CD14-positive monocyte (primary cell): ENCODE measurements at regions not wholly inside any gene's neighbourhood (a gene's known extent, or its start where the extent isn't known, plus 50 kb on each side); places are given as distances from the start of the nearest gene placed in this dataset.

Experiments
- DNase-seq, 3 donors: peaks; one replicate each; pipeline ENCODE4 v3.0.0-alpha.2; 2011 to 2022
- H2AFZ ChIP-seq: 2 replicates; pipeline ENCODE4 v1.6.0; 2012; ENCODE audit warnings: mild to moderate bottlenecking, low read depth, low read length, inconsistent platforms; ENCODE audit not compliant: insufficient read depth, poor library complexity, severe bottlenecking
- H3K27ac ChIP-seq, 2 donors: 1 replicate in 1 of 2; 2 replicates in 1 of 2; pipeline ENCODE4 v1.5.1; 2012 to 2013; ENCODE audit warnings: low read length in 2 of 2, control low read depth in 1 of 2, inconsistent platforms in 1 of 2, low read depth in 1 of 2, mild to moderate bottlenecking in 1 of 2
- H3K27me3 ChIP-seq, 2 donors: one replicate each; pipeline versions ENCODE4 v1.6.0 to v1.6.1; 2011 to 2013; ENCODE audit warnings: low read length in 2 of 2; ENCODE audit not compliant: control insufficient read depth in 2 of 2, insufficient read depth in 2 of 2
- H3K36me3 ChIP-seq, 2 donors: replicated peaks in 1 of 2; 1 replicate in 1 of 2; 2 replicates in 1 of 2; pipeline versions ENCODE4 v1.5.1 to v1.6.1; 2012 to 2013; ENCODE audit warnings: low read length in 2 of 2, control low read depth in 1 of 2, inconsistent platforms in 1 of 2, mild to moderate bottlenecking in 1 of 2; ENCODE audit not compliant: insufficient read depth in 2 of 2, control insufficient read depth in 1 of 2
- H3K4me1 ChIP-seq, 2 donors: 1 replicate in 1 of 2; 2 replicates in 1 of 2; pipeline versions ENCODE4 v1.5.1 to v1.6.1; 2012 to 2013; ENCODE audit warnings: low read length in 2 of 2, control low read depth in 1 of 2, inconsistent platforms in 1 of 2, mild to moderate bottlenecking in 1 of 2, moderate library complexity in 1 of 2; ENCODE audit not compliant: insufficient read depth in 2 of 2, control insufficient read depth in 1 of 2
- H3K4me2 ChIP-seq: replicated peaks from 2 replicates; pipeline ENCODE3; 2012; ENCODE audit warnings: low read length, moderate library complexity, mild to moderate bottlenecking; ENCODE audit not compliant: poor library complexity, severe bottlenecking; ENCODE audit errors: extremely low read depth
- H3K4me3 ChIP-seq, 3 experiments: fragments of 200-600 bp in 1 of 3; sonication (generic) in 1 of 3; replicated peaks in 1 of 3; 1 replicate in 2 of 3; 2 replicates in 1 of 3; pipeline ENCODE4 v1.5.1; 2011 to 2013; ENCODE audit warnings: low read length in 3 of 3, mild to moderate bottlenecking in 3 of 3, control low read depth in 2 of 3, low read depth in 2 of 3, inconsistent platforms in 1 of 3, moderate library complexity in 1 of 3
- H3K79me2 ChIP-seq: 2 replicates; pipeline ENCODE4 v1.6.0; 2012; ENCODE audit warnings: mild to moderate bottlenecking, control low read depth, inconsistent platforms, low read length, moderate library complexity; ENCODE audit not compliant: insufficient read depth
- H3K9ac ChIP-seq: 2 replicates; pipeline ENCODE4 v1.6.0; 2017; ENCODE audit warnings: low read length, mild to moderate bottlenecking; ENCODE audit not compliant: insufficient read depth, poor library complexity, severe bottlenecking
- H3K9me3 ChIP-seq, 2 donors: replicated peaks in 1 of 2; 1 replicate in 1 of 2; 2 replicates in 1 of 2; pipeline versions ENCODE4 v1.5.1 to v1.6.1; 2012 to 2013; ENCODE audit warnings: low read length in 2 of 2, control low read depth in 1 of 2; ENCODE audit not compliant: control insufficient read depth in 1 of 2, insufficient read depth in 1 of 2
- H4K20me1 ChIP-seq: 2 replicates; pipeline ENCODE4 v1.6.0; 2012; ENCODE audit warnings: mild to moderate bottlenecking, low read length, control low read depth, moderate library complexity; ENCODE audit not compliant: insufficient read depth
- H3K27ac Mint-ChIP-seq, 7 donors: one replicate each; pipeline ENCODE4 v1.8.0; 2020; ENCODE audit warnings: mild to moderate bottlenecking in 7 of 7, mixed read lengths in 7 of 7, moderate library complexity in 6 of 7, inconsistent platforms in 2 of 7
- H3K27me3 Mint-ChIP-seq, 3 donors: one replicate each; pipeline ENCODE4 v1.8.0; 2021 to 2022; ENCODE audit warnings: low read depth in 3 of 3, mild to moderate bottlenecking in 3 of 3, mixed read lengths in 3 of 3, moderate library complexity in 3 of 3, inconsistent platforms in 1 of 3
- H3K36me3 Mint-ChIP-seq, 2 donors: one replicate each; pipeline ENCODE4 v1.8.0; 2020; ENCODE audit warnings: mixed read lengths in 2 of 2, inconsistent platforms in 1 of 2, mild to moderate bottlenecking in 1 of 2
- H3K4me1 Mint-ChIP-seq: one replicate; pipeline ENCODE4 v1.8.0; 2020; ENCODE audit warnings: mild to moderate bottlenecking, mixed read lengths
- H3K4me3 Mint-ChIP-seq, 2 donors: one replicate each; pipeline ENCODE4 v1.8.0; 2020; ENCODE audit warnings: mild to moderate bottlenecking in 2 of 2, mixed read lengths in 2 of 2, moderate library complexity in 1 of 2
- H3K9me3 Mint-ChIP-seq, 7 donors: one replicate each; pipeline ENCODE4 v1.8.0; 2020 to 2022; ENCODE audit warnings: mixed read lengths in 7 of 7, mild to moderate bottlenecking in 6 of 7, moderate library complexity in 6 of 7, inconsistent platforms in 2 of 7
- CTCF ChIP-seq: fragments of 200-600 bp; IDR thresholded peaks from one replicate; pipeline ENCODE4 v1.8.0; 2022; ENCODE audit warnings: antibody characterized with exemption, mild to moderate bottlenecking
- intact Hi-C, 2 donors: fragments of 100-400 bp; cut with micrococcal nuclease; formaldehyde crosslinking; loops; one replicate each; pipeline versions ENCODE4 v1.15.0 to v1.15.1; 2023

- Histone ChIP-seq H3K27ac (no peak overlapping the region), H3K4me3 (no peak overlapping the region), H3K27me3 (no peaks in the 10 kb centered on the region), H3K36me3 (no peaks in the 10 kb centered on the region), H3K4me2 (no peak overlapping the region), H3K9me3 (no peaks in the 10 kb centered on the region), H2AFZ (no peak overlapping the region), H3K9ac (no peak overlapping the region), H3K79me2 (no peaks in the 10 kb centered on the region), H4K20me1 (no peaks in the 10 kb centered on the region), H3K4me1 (no peaks in the 10 kb centered on the region)
- H3K9me3 Mint-ChIP-seq, result peaks cover 3 to 12% (median 6%) of the 10 kb centered on the region in 7 donors
- H3K27me3 Mint-ChIP-seq, result peaks cover 0 to 4% (median 0%) of the 10 kb centered on the region in 3 donors
- no peak overlapping the region for H3K27ac Mint-ChIP-seq
- TF ChIP-seq CTCF, result no peak
- no peaks in the 10 kb centered on the region for H3K4me1 Mint-ChIP-seq
- H3K36me3 Mint-ChIP-seq, result no peaks in the 10 kb centered on the region
- no peak overlapping the region for H3K4me3 Mint-ChIP-seq
- intact Hi-C loops, result no loop called here
- DNase-seq, result no peak
Measured at GRCh38 chr3:17811646-17812045, 69.2 kb upstream of the TBC1D5 start.

- no peak overlapping the region for H3K4me3 Mint-ChIP-seq
- no peak overlapping the region for H3K27ac ChIP-seq
- TF ChIP-seq CTCF, result no peak
- intact Hi-C loops, result no loop called here
- H3K4me1 ChIP-seq, result no peaks in the 10 kb centered on the region
- H3K9ac ChIP-seq, result no peak overlapping the region
- H3K9me3 Mint-ChIP-seq, result peaks cover 0 to 4% (median 2%) of the 10 kb centered on the region in 7 donors
- H3K9me3 ChIP-seq, result no peaks in the 10 kb centered on the region
- H3K4me1 Mint-ChIP-seq, result no peaks in the 10 kb centered on the region
- no peaks in the 10 kb centered on the region for H4K20me1 ChIP-seq
- no peaks in the 10 kb centered on the region for H3K36me3 Mint-ChIP-seq
- H2AFZ ChIP-seq, result no peak overlapping the region
- H3K79me2 ChIP-seq, result no peaks in the 10 kb centered on the region
- no peaks in the 10 kb centered on the region for H3K27me3 ChIP-seq
- DNase-seq, result no peak
- no peak overlapping the region for H3K27ac Mint-ChIP-seq
- no peaks in the 10 kb centered on the region for H3K27me3 Mint-ChIP-seq
- no peak overlapping the region for H3K4me2 ChIP-seq
- H3K4me3 ChIP-seq, result no peak overlapping the region
- H3K36me3 ChIP-seq, result no peaks in the 10 kb centered on the region
Measured at GRCh38 chr3:17810759-17811158, 68.3 kb upstream of the TBC1D5 start.
